ENCODE measurements at regions not wholly inside any gene's neighbourhood (a gene's known extent, or its start where the extent isn't known, plus 50 kb on each side); places are given as distances from the start of the nearest gene placed in this dataset.
"Not testable (repeated sequence)": the region's sequence is repeated elsewhere in the genome, so short reads cannot be mapped to it uniquely, and the experiment has no call there.

GRCh38 chr13:59437544-59438301, 726.0 kb downstream of the DIAPH3 start:
- no peak overlapping the region for H3K4me3 ChIP-seq (replicated peaks; ENCODE audit: low read depth, low read length)
- no peak for DNase-seq (ENCODE audit: extremely low read depth, insufficient read length)
- no peaks in the 10 kb centered on the region for H3K27me3 ChIP-seq (replicated peaks; ENCODE audit: control insufficient read depth, insufficient read depth, low read length)
- no peaks in the 10 kb centered on the region for H3K36me3 ChIP-seq (ENCODE audit: control insufficient read depth, insufficient read depth, low read length)
- TF ChIP-seq CTCF (IDR thresholded peaks at IDR 0.05; ENCODE audit: insufficient read depth, low read length, poor library complexity, severe bottlenecking), result no peak

- no peak overlapping the region for H3K4me3 ChIP-seq (replicated peaks; ENCODE audit: low read depth, low read length)
- no peaks in the 10 kb centered on the region for H3K36me3 ChIP-seq (ENCODE audit: control insufficient read depth, insufficient read depth, low read length)
- H3K27me3 ChIP-seq (replicated peaks; ENCODE audit: control insufficient read depth, insufficient read depth, low read length), result no peaks in the 10 kb centered on the region
- no peak for DNase-seq (ENCODE audit: extremely low read depth, insufficient read length)
- TF ChIP-seq CTCF (IDR thresholded peaks at IDR 0.05; ENCODE audit: insufficient read depth, low read length, poor library complexity, severe bottlenecking), result no peak
These were observed 723.8 kb downstream of the DIAPH3 start for GRCh38 chr13:59439776-59440428.

- not testable (repeated sequence) for H3K4me3 ChIP-seq (replicated peaks; ENCODE audit: low read depth, low read length); H3K36me3 ChIP-seq (ENCODE audit: control insufficient read depth, insufficient read depth, low read length); H3K27me3 ChIP-seq (replicated peaks; ENCODE audit: control insufficient read depth, insufficient read depth, low read length); DNase-seq (ENCODE audit: extremely low read depth, insufficient read length)
These were observed 722.7 kb downstream of the DIAPH3 start for GRCh38 chr13:59441068-59441467.

- H3K27me3 ChIP-seq (replicated peaks; ENCODE audit: control insufficient read depth, insufficient read depth, low read length), result no peaks in the 10 kb centered on the region
- no peak for TF ChIP-seq CTCF (IDR thresholded peaks at IDR 0.05; ENCODE audit: insufficient read depth, low read length, poor library complexity, severe bottlenecking)
- no peak for DNase-seq (ENCODE audit: extremely low read depth, insufficient read length)
- H3K36me3 ChIP-seq (ENCODE audit: control insufficient read depth, insufficient read depth, low read length), result no peaks in the 10 kb centered on the region
- H3K4me3 ChIP-seq (replicated peaks; ENCODE audit: low read depth, low read length), result no peak overlapping the region
These were observed 722.0 kb downstream of the DIAPH3 start for GRCh38 chr13:59441596-59442280.

- no peaks in the 10 kb centered on the region for H3K36me3 ChIP-seq (ENCODE audit: control insufficient read depth, insufficient read depth, low read length)
- DNase-seq (ENCODE audit: extremely low read depth, insufficient read length), result no peak
- H3K4me3 ChIP-seq (replicated peaks; ENCODE audit: low read depth, low read length), result no peak overlapping the region
- TF ChIP-seq CTCF (IDR thresholded peaks at IDR 0.05; ENCODE audit: insufficient read depth, low read length, poor library complexity, severe bottlenecking), result no peak
- no peaks in the 10 kb centered on the region for H3K27me3 ChIP-seq (replicated peaks; ENCODE audit: control insufficient read depth, insufficient read depth, low read length)
These were observed 721.3 kb downstream of the DIAPH3 start for GRCh38 chr13:59442461-59442860.

GRCh38 chr13:59442944-59443486, 720.7 kb downstream of the DIAPH3 start:
- no peak for DNase-seq (ENCODE audit: extremely low read depth, insufficient read length)
- Histone ChIP-seq H3K36me3 (ENCODE audit: control insufficient read depth, insufficient read depth, low read length) (no peaks in the 10 kb centered on the region), H3K27me3 (replicated peaks; ENCODE audit: control insufficient read depth, insufficient read depth, low read length) (no peaks in the 10 kb centered on the region), H3K4me3 (replicated peaks; ENCODE audit: low read depth, low read length) (no peak overlapping the region)
- no peak for TF ChIP-seq CTCF (IDR thresholded peaks at IDR 0.05; ENCODE audit: insufficient read depth, low read length, poor library complexity, severe bottlenecking)

Measured in GM06990 (cell line).